ENCODE measurements at regions not wholly inside any gene's neighbourhood (a gene's known extent, or its start where the extent isn't known, plus 50 kb on each side); places are given as distances from the start of the nearest gene placed in this dataset.

DNA sequence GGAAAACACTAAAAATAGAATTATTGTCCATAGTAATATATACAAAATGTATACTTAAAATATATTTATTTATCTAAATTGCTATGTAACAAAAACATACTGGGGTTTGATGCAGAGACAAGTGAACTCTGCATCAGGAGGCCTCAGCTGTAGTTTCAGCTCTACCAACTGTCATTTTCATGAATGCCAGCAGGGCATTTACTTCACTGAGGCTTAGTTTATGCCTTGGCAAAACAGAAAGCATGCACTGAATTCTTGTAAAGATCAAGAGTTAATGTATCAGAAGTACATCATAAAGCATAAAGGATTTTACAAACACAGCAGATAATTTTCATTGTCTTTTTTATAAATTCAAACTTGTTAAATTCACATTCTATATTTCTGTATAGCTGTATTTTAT is 577.0 kb downstream of the C4orf33 start (continued):
- TF ChIP-seq, protein P1, sequence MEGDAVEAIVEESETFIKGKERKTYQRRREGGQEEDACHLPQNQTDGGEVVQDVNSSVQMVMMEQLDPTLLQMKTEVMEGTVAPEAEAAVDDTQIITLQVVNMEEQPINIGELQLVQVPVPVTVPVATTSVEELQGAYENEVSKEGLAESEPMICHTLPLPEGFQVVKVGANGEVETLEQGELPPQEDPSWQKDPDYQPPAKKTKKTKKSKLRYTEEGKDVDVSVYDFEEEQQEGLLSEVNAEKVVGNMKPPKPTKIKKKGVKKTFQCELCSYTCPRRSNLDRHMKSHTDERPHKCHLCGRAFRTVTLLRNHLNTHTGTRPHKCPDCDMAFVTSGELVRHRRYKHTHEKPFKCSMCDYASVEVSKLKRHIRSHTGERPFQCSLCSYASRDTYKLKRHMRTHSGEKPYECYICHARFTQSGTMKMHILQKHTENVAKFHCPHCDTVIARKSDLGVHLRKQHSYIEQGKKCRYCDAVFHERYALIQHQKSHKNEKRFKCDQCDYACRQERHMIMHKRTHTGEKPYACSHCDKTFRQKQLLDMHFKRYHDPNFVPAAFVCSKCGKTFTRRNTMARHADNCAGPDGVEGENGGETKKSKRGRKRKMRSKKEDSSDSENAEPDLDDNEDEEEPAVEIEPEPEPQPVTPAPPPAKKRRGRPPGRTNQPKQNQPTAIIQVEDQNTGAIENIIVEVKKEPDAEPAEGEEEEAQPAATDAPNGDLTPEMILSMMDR (tag by site-specific recombination; IDR thresholded peaks at IDR 0.05) = no peak
- TF ChIP-seq ZNF548 (tag by site-specific recombination; IDR thresholded peaks at IDR 0.05) (no peak), ZNF404 (tag by site-specific recombination; IDR thresholded peaks at IDR 0.05) (no peak), IKZF3 (tag by site-specific recombination; IDR thresholded peaks at IDR 0.05) (no peak), ZSCAN18 (tag by site-specific recombination; IDR thresholded peaks at IDR 0.05) (no peak), SCRT2 (tag by site-specific recombination; IDR thresholded peaks at IDR 0.05) (no peak)
- TF ChIP-seq, protein P2, sequence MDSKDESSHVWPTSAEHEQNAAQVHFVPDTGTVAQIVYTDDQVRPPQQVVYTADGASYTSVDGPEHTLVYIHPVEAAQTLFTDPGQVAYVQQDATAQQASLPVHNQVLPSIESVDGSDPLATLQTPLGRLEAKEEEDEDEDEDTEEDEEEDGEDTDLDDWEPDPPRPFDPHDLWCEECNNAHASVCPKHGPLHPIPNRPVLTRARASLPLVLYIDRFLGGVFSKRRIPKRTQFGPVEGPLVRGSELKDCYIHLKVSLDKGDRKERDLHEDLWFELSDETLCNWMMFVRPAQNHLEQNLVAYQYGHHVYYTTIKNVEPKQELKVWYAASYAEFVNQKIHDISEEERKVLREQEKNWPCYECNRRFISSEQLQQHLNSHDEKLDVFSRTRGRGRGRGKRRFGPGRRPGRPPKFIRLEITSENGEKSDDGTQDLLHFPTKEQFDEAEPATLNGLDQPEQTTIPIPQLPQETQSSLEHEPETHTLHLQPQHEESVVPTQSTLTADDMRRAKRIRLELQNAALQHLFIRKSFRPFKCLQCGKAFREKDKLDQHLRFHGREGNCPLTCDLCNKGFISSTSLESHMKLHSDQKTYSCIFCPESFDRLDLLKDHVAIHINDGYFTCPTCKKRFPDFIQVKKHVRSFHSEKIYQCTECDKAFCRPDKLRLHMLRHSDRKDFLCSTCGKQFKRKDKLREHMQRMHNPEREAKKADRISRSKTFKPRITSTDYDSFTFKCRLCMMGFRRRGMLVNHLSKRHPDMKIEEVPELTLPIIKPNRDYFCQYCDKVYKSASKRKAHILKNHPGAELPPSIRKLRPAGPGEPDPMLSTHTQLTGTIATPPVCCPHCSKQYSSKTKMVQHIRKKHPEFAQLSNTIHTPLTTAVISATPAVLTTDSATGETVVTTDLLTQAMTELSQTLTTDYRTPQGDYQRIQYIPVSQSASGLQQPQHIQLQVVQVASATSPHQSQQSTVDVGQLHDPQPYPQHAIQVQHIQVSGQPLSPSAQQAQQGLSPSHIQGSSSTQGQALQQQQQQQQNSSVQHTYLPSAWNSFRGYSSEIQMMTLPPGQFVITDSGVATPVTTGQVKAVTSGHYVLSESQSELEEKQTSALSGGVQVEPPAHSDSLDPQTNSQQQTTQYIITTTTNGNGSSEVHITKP (tag by site-specific recombination; IDR thresholded peaks at IDR 0.05) = no peak
- TF ChIP-seq, protein P3, sequence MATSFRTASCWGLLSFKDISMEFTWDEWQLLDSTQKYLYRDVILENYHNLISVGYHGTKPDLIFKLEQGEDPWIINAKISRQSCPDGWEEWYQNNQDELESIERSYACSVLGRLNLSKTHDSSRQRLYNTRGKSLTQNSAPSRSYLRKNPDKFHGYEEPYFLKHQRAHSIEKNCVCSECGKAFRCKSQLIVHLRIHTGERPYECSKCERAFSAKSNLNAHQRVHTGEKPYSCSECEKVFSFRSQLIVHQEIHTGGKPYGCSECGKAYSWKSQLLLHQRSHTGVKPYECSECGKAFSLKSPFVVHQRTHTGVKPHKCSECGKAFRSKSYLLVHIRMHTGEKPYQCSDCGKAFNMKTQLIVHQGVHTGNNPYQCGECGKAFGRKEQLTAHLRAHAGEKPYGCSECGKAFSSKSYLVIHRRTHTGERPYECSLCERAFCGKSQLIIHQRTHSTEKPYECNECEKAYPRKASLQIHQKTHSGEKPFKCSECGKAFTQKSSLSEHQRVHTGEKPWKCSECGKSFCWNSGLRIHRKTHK (tag by site-specific recombination; IDR thresholded peaks at IDR 0.05) = no peak

- ChIA-PET CTCF (interaction anchor here (0.6 kb wide), 1 partner anchor 41 kb away, joined by 3 read pairs; no protein-coding TSS in a partner anchor), POLR2A (no interaction called here)
- Histone ChIP-seq H3K27ac (ENCODE audit: extremely low read depth, low read depth, low read length) (no peak overlapping the region), H3K4me1 (ENCODE audit: control insufficient read depth, insufficient read depth, low read length) (no peaks in the 10 kb centered on the region), H3K36me3 (ENCODE audit: control insufficient read depth in 2 of 2, insufficient read depth in 1 of 2, low read length in 2 of 2) (no peaks in the 10 kb centered on the region), H3K4me3 (ENCODE audit: low read depth, low read length) (no peak overlapping the region), H3K9me3 (ENCODE audit: control insufficient read depth, insufficient read depth, low read depth, low read length) (no peaks in the 10 kb centered on the region)
- TF ChIP-seq YY1 (tag by site-specific recombination; IDR thresholded peaks at IDR 0.05) (no peak), ZNF473 (tag by site-specific recombination; IDR thresholded peaks at IDR 0.05) (no peak), ZNF354C (tag by site-specific recombination; IDR thresholded peaks at IDR 0.05; ENCODE audit: borderline replicate concordance, low read depth) (no peak), ZNF132 (tag by site-specific recombination; IDR thresholded peaks at IDR 0.05; ENCODE audit: borderline replicate concordance) (no peak), ZSCAN23 (tag by site-specific recombination; IDR thresholded peaks at IDR 0.05) (no peak), SALL2 (tag by site-specific recombination; IDR thresholded peaks at IDR 0.05; ENCODE audit: borderline replicate concordance) (no peak), OSR2 (tag by site-specific recombination; IDR thresholded peaks at IDR 0.05) (no peak), ZBTB21 (tag by site-specific recombination; IDR thresholded peaks at IDR 0.05) (no peak), ZNF394 (tag by site-specific recombination; IDR thresholded peaks at IDR 0.05; ENCODE audit: borderline replicate concordance) (no peak), ZNF362 (tag by site-specific recombination; IDR thresholded peaks at IDR 0.05) (no peak), ZFP3 (tag by site-specific recombination; IDR thresholded peaks at IDR 0.05; ENCODE audit: low read depth) (no peak)
- TF ChIP-seq, protein P4, sequence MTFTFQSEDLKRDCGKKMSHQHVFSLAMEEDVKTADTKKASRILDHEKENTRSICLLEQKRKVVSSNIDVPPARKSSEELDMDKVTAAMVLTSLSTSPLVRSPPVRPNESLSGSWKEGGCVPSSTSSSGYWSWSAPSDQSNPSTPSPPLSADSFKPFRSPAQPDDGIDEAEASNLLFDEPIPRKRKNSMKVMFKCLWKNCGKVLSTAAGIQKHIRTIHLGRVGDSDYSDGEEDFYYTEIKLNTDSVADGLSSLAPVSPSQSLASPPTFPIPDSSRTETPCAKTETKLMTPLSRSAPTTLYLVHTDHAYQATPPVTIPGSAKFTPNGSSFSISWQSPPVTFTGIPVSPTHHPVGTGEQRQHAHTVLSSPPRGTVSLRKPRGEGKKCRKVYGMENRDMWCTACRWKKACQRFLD (tag by site-specific recombination; IDR thresholded peaks at IDR 0.05) = no peak
These were observed 579.1 kb downstream of the C4orf33 start for GRCh38 chr4:129675036-129675435.

Measured in HEK293 (cell line).